Left ventricle myocardium inferior (tissue), 1 donor: ENCODE measurements at regions not wholly inside any gene's neighbourhood (a gene's known extent, or its start where the extent isn't known, plus 50 kb on each side); places are given as distances from the start of the nearest gene placed in this dataset.
"Not testable (repeated sequence)": the region's sequence is repeated elsewhere in the genome, so short reads cannot be mapped to it uniquely, and the experiment has no call there.

Experiments
- DNase-seq: peaks from one replicate; pipeline ENCODE4 v3.0.0-alpha.2; 2020
- H3K27ac ChIP-seq: fragments of 200-600 bp; replicated peaks from 2 replicates; pipeline ENCODE4 v1.8.0; 2021
- H3K27me3 ChIP-seq: fragments of 200-600 bp; 2 replicates; pipeline ENCODE4 v1.8.0; 2021; ENCODE audit warnings: low read depth
- H3K36me3 ChIP-seq: fragments of 200-600 bp; 2 replicates; pipeline ENCODE4 v1.8.0; 2021
- H3K4me1 ChIP-seq: fragments of 200-600 bp; 2 replicates; pipeline ENCODE4 v1.8.0; 2021
- H3K4me3 ChIP-seq: fragments of 200-600 bp; 2 replicates; pipeline ENCODE4 v1.8.0; 2021; ENCODE audit warnings: mild to moderate bottlenecking, moderate library complexity
- H3K9me3 ChIP-seq: fragments of 200-600 bp; replicated peaks from 2 replicates; pipeline ENCODE4 v1.8.0; 2021
- CTCF ChIP-seq: fragments of 200-600 bp; IDR thresholded peaks from 2 replicates; pipeline ENCODE4 v1.8.0; 2021; ENCODE audit warnings: antibody characterized with exemption, mild to moderate bottlenecking, borderline replicate concordance
- intact Hi-C: fragments of 100-400 bp; cut with micrococcal nuclease; formaldehyde crosslinking; loops from one replicate; pipeline ENCODE4 v1.11.0; 2022
- donor health status: DM: no; HTN: yes; CAD: no; lungs with severe emphysema.

DNA sequence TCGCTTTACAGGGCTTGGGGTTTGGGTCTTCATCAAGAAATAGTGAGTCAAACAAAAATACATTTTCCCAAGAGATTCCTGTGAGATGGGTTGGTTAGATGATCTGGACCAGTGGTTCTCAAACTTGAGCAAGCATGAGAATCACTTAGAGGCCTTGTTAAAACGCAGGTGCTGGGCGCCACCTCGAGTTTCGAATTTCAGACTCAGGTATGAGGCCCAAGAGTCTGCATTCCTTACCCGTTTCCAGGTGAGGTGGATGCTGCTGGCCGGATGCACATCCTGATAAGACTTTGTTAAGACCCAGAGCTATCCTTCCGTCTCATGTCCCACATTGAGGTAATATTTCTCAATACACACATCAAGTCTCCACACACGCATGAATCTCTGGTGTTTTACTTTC lies 707.8 kb upstream of the SALL3 start:
- H3K36me3 ChIP-seq = no peaks in the 10 kb centered on the region
- no peak for DNase-seq
- no peak for TF ChIP-seq CTCF

GRCh38 chr18:78273876-78274275 lies 705.7 kb upstream of the SALL3 start:
- DNase-seq = no peak
- Histone ChIP-seq H3K4me1 (no peaks in the 10 kb centered on the region), H3K9me3 (peaks cover 29% of the 10 kb centered on the region), H3K27me3 (no peaks in the 10 kb centered on the region), H3K27ac (no peak overlapping the region), H3K36me3 (no peaks in the 10 kb centered on the region), H3K4me3 (no peak overlapping the region)
- intact Hi-C loops = no loop called here
- TF ChIP-seq CTCF = no peak

More for the DNA sequence above, 707.8 kb upstream of the SALL3 start:
- H3K4me1 ChIP-seq = no peaks in the 10 kb centered on the region
- no peaks in the 10 kb centered on the region for H3K27me3 ChIP-seq
- H3K4me3 ChIP-seq = no peak overlapping the region
- peaks cover 36% of the 10 kb centered on the region for H3K9me3 ChIP-seq
- intact Hi-C loops = no loop called here
- no peak overlapping the region for H3K27ac ChIP-seq

DNA sequence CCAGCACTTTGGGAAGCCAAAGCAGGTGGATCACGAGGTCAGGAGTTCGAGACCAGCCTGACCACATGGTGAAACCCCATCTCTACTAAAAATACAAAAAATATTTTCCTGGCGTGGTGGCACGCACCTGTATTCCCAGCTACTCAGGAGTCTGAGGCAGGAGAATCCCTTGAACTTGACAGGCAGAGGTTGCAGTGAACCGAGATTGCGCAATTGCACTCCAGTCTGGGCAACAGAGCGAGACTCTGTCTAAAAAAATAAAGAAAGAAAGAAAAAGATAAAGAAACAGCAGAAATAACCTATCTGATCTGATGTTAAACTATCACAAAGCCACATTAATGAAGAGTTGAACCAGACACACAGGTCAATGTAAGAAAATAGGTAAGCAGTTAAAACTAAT lies 696.2 kb upstream of the SALL3 start:
- H3K27me3 ChIP-seq, H3K27ac ChIP-seq, H3K4me1 ChIP-seq, DNase-seq, H3K4me3 ChIP-seq, H3K36me3 ChIP-seq, H3K9me3 ChIP-seq, intact Hi-C loops: not testable (repeated sequence)

- TF ChIP-seq CTCF = no peak
- DNase-seq = no peak
- intact Hi-C loops = no loop called here
- Histone ChIP-seq H3K4me3 (peak overlapping the region; percentile 48), H3K36me3 (no peaks in the 10 kb centered on the region), H3K27me3 (peaks cover 31% of the 10 kb centered on the region), H3K9me3 (no peaks in the 10 kb centered on the region), H3K27ac (peak overlapping the region; percentile 58), H3K4me1 (no peaks in the 10 kb centered on the region)
Measured at GRCh38 chr18:78292618-78293380, 686.8 kb upstream of the SALL3 start.

DNA sequence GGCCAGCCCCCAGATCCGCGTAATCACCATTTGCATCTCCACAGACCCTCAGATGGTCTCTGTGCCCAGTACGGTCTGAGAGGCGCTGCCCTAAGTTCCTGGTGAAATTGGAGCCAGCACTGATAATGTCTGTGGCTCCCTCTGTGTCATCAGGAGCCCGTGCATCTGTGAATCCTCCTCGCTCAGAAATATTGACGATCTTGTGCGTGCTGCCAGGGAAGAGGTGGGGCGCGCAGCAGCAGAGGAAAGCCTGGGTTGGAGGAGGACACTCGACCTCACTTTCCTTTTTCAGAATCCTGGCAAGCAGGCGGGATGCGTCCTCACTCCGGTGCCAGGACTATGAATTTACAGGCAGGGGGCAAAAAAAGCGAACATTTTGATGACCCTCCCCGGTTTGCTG lies 686.1 kb upstream of the SALL3 start:
- Histone ChIP-seq H3K27me3 (peaks cover 28% of the 10 kb centered on the region), H3K27ac (peak overlapping the region; percentile 58), H3K4me1 (no peaks in the 10 kb centered on the region), H3K36me3 (no peaks in the 10 kb centered on the region), H3K9me3 (no peaks in the 10 kb centered on the region), H3K4me3 (peak overlapping the region; percentile 48)
- DNase-seq = no peak
- intact Hi-C loops = no loop called here
- no peak for TF ChIP-seq CTCF

DNA sequence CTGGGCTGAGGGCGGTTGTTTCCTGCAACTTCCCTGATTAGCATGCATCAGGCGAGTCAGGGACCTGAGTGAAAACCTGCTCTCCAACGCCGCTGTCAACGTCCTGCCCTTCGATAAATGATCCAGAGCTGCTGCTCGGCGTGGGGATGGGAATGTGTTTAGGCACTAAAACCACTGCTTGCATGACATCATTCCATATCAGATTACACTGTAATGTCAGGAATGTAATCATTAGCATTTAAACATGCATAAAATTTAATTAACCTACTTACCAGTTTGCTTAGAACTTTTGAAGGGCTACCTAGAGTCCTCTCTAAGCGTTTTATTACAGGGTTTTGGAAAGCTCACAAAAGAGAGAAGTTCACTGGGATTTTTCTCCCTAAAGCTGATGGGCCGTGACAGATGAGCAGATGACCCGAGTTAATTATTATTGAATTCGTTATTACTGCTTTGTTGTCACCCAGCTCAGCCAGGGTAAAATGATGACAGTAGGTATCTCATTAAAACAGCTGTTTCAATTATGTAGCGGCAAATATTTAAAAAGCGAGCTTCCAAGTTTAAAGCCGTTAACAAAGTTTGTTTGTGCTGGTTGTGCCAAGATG lies 685.6 kb upstream of the SALL3 start:
- H3K9me3 ChIP-seq = no peaks in the 10 kb centered on the region
- H3K4me3 ChIP-seq = peak overlapping the region; percentile 48
- TF ChIP-seq CTCF = no peak
- no peaks in the 10 kb centered on the region for H3K36me3 ChIP-seq
- no peaks in the 10 kb centered on the region for H3K4me1 ChIP-seq
- peak overlapping the region; percentile 58 for H3K27ac ChIP-seq
- DNase-seq = no peak
- H3K27me3 ChIP-seq = peaks cover 28% of the 10 kb centered on the region
- intact Hi-C loops = no loop called here
